Nephron (organoid): ENCODE measurements at regions not wholly inside any gene's neighbourhood (a gene's known extent, or its start where the extent isn't known, plus 50 kb on each side); places are given as distances from the start of the nearest gene placed in this dataset.

Experiments
- H3K27ac Mint-ChIP-seq, 3 experiments: 2 replicates each; pipeline ENCODE4 v1.8.0; 2020; ENCODE audit warnings: mixed read lengths in 3 of 3, mild to moderate bottlenecking in 2 of 3, moderate library complexity in 1 of 3
- H3K27me3 Mint-ChIP-seq: 2 replicates; pipeline ENCODE4 v1.8.0; 2021; ENCODE audit warnings: low read depth, mild to moderate bottlenecking, moderate library complexity, mixed read lengths
- H3K36me3 Mint-ChIP-seq: 2 replicates; pipeline ENCODE4 v1.8.0; 2020; ENCODE audit warnings: low read depth, mixed read lengths
- H3K4me1 Mint-ChIP-seq: 2 replicates; pipeline ENCODE4 v1.8.0; 2020; ENCODE audit warnings: mixed read lengths
- H3K4me3 Mint-ChIP-seq, 3 experiments: 2 replicates each; pipeline ENCODE4 v1.8.0; 2020; ENCODE audit warnings: mild to moderate bottlenecking in 3 of 3, mixed read lengths in 3 of 3, moderate library complexity in 2 of 3
- H3K9me3 Mint-ChIP-seq: 2 replicates; pipeline ENCODE4 v1.8.0; 2020; ENCODE audit warnings: mixed read lengths
- TF ChIP-seq, protein P1 (sequence below), 3 experiments: fragments of 200-600 bp; sonication (generic); IDR thresholded peaks; one replicate each; pipeline ENCODE4 v1.5.0; 2021; ENCODE audit warnings: antibody characterized with exemption in 3 of 3; ENCODE audit not compliant: unreplicated experiment in 3 of 3

- peaks cover 21% of the 10 kb centered on the region for H3K4me1 Mint-ChIP-seq
- no peaks in the 10 kb centered on the region for H3K27me3 Mint-ChIP-seq
- H3K4me3 Mint-ChIP-seq, result no peak overlapping the region
- H3K9me3 Mint-ChIP-seq, result no peaks in the 10 kb centered on the region
- H3K27ac Mint-ChIP-seq, result no peak overlapping the region
- H3K36me3 Mint-ChIP-seq, result no peaks in the 10 kb centered on the region
- TF ChIP-seq, protein P1, sequence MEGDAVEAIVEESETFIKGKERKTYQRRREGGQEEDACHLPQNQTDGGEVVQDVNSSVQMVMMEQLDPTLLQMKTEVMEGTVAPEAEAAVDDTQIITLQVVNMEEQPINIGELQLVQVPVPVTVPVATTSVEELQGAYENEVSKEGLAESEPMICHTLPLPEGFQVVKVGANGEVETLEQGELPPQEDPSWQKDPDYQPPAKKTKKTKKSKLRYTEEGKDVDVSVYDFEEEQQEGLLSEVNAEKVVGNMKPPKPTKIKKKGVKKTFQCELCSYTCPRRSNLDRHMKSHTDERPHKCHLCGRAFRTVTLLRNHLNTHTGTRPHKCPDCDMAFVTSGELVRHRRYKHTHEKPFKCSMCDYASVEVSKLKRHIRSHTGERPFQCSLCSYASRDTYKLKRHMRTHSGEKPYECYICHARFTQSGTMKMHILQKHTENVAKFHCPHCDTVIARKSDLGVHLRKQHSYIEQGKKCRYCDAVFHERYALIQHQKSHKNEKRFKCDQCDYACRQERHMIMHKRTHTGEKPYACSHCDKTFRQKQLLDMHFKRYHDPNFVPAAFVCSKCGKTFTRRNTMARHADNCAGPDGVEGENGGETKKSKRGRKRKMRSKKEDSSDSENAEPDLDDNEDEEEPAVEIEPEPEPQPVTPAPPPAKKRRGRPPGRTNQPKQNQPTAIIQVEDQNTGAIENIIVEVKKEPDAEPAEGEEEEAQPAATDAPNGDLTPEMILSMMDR (IDR thresholded peaks at IDR 0.05; ENCODE audit: unreplicated experiment in 3 of 3), result no peak
Measured at GRCh38 chr2:196535061-196535460, 104.5 kb upstream of the CCDC150 start.

DNA sequence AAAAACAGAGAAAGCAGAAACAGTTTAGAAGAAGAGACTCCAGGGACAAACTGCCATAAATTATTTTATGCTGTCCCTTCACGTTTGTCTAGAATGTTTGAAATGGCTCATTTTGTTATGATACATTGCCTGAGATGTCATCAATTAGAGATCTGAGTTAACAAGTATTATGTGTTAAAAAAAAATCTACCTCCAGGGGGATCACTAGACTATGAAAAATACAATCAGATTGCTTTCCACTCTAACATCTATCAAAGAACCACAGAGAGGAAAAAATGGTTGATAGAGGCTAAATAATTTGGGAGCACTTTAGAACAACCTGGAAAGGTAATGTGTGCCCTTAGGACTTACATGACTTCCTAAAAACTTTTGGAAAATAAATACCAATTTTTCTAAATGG is 103.8 kb upstream of the CCDC150 start:
- Mint-ChIP-seq H3K4me3 (no peak overlapping the region), H3K27ac (no peak overlapping the region), H3K4me1 (peaks cover 21% of the 10 kb centered on the region), H3K9me3 (no peaks in the 10 kb centered on the region), H3K27me3 (no peaks in the 10 kb centered on the region), H3K36me3 (no peaks in the 10 kb centered on the region)
- TF ChIP-seq, protein P1 (IDR thresholded peaks at IDR 0.05; ENCODE audit: unreplicated experiment in 3 of 3), result peak in 1 of 3 experiments; percentile 12

DNA sequence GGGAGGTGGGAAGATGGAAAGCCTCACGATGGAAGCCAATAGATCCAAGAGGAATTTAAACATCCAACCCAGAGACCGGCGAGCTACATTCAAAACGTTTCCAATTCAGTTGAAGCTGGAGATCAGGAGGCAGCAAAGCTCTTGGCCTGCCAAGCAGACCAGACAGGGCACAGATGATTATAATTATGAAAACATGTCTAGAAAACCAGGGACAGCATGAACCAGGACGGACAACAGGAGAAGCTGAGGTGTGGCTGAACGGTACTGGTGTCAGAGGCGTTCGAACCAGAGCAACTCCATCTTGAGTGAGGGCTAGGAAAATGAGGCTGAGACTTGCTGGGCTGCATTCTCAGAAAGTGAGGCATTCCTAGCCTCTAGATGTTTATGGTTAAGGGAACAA is 102.2 kb upstream of the CCDC150 start:
- TF ChIP-seq, protein P1 (IDR thresholded peaks at IDR 0.05; ENCODE audit: unreplicated experiment in 3 of 3), result no peak
- no peak overlapping the region for H3K4me3 Mint-ChIP-seq
- H3K9me3 Mint-ChIP-seq, result no peaks in the 10 kb centered on the region
- no peaks in the 10 kb centered on the region for H3K27me3 Mint-ChIP-seq
- H3K36me3 Mint-ChIP-seq, result no peaks in the 10 kb centered on the region
- H3K4me1 Mint-ChIP-seq, result peaks cover 21% of the 10 kb centered on the region
- no peak overlapping the region for H3K27ac Mint-ChIP-seq

GRCh38 chr2:196538189-196538588 is 101.3 kb upstream of the CCDC150 start:
- H3K4me1 Mint-ChIP-seq, result peaks cover 20% of the 10 kb centered on the region
- no peak overlapping the region for H3K4me3 Mint-ChIP-seq
- H3K27ac Mint-ChIP-seq, result no peak overlapping the region
- TF ChIP-seq, protein P1 (IDR thresholded peaks at IDR 0.05; ENCODE audit: unreplicated experiment in 3 of 3), result no peak
- H3K36me3 Mint-ChIP-seq, result no peaks in the 10 kb centered on the region
- H3K27me3 Mint-ChIP-seq, result no peaks in the 10 kb centered on the region
- no peaks in the 10 kb centered on the region for H3K9me3 Mint-ChIP-seq

GRCh38 chr2:196538646-196539045 is 100.9 kb upstream of the CCDC150 start:
- peaks cover 15% of the 10 kb centered on the region for H3K4me1 Mint-ChIP-seq
- H3K27me3 Mint-ChIP-seq, result no peaks in the 10 kb centered on the region
- TF ChIP-seq, protein P1 (IDR thresholded peaks at IDR 0.05; ENCODE audit: unreplicated experiment in 3 of 3), result no peak
- H3K36me3 Mint-ChIP-seq, result no peaks in the 10 kb centered on the region
- H3K27ac Mint-ChIP-seq, result no peak overlapping the region
- no peak overlapping the region for H3K4me3 Mint-ChIP-seq
- H3K9me3 Mint-ChIP-seq, result no peaks in the 10 kb centered on the region

- H3K36me3 Mint-ChIP-seq, result no peaks in the 10 kb centered on the region
- H3K4me1 Mint-ChIP-seq, result no peaks in the 10 kb centered on the region
- H3K4me3 Mint-ChIP-seq, result no peak overlapping the region
- H3K27me3 Mint-ChIP-seq, result no peaks in the 10 kb centered on the region
- TF ChIP-seq, protein P1 (IDR thresholded peaks at IDR 0.05; ENCODE audit: unreplicated experiment in 3 of 3), result no peak
- no peaks in the 10 kb centered on the region for H3K9me3 Mint-ChIP-seq
- no peak overlapping the region for H3K27ac Mint-ChIP-seq
Measured at GRCh38 chr2:196544906-196545433, 94.5 kb upstream of the CCDC150 start.
